ENCODE measurements at regions not wholly inside any gene's neighbourhood (a gene's known extent, or its start where the extent isn't known, plus 50 kb on each side); places are given as distances from the start of the nearest gene placed in this dataset.

DNA sequence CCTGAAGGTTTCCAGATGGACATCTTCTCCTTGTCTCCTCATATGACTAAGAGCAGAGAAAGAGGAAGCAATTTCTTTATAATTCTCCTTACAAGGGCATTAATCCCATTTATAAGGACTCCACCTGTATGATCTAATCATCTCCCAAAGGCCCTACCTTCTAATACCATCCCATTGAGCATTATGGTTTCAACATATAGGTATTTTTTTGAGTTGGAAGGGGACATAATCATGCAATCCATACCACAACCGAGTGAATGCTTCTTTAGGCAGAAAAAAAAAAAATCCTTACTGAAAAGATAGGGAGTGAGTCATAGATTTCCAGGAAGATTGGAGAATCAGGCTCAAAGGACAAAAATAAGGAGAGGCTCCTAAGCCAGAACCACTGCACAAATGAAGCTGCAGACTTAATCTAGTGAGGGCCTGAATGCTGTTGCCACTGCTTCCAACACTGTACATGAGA is 312.5 kb upstream of the HS3ST1 start:
- TF ChIP-seq EP300 (IDR thresholded peaks at IDR 0.05) (no peak), POLR2AphosphoS5 (IDR thresholded peaks at IDR 0.05) (no peak), CTCF (IDR thresholded peaks at IDR 0.05) (no peak), POLR2A (IDR thresholded peaks at IDR 0.05) (no peak)
